ENCODE measurements at regions not wholly inside any gene's neighbourhood (a gene's known extent, or its start where the extent isn't known, plus 50 kb on each side); places are given as distances from the start of the nearest gene placed in this dataset.

GRCh38 chr9:93828331-93829097 lies 126.6 kb downstream of the BARX1 start:
- H3K4me1 ChIP-seq (ENCODE audit: control insufficient read depth in 1 of 2, low read depth in 2 of 2) = peaks cover 0 to 22% of the 10 kb centered on the region in 2 donors
- no peaks in the 10 kb centered on the region for H3K36me3 ChIP-seq
- no peaks in the 10 kb centered on the region for H3K9me3 ChIP-seq
- TF ChIP-seq CTCF (IDR thresholded peaks at IDR 0.05) = no peak
- H3K27ac ChIP-seq = no peak overlapping the region
- H3K4me3 ChIP-seq = peak overlapping the region; percentile 76
- no peaks in the 10 kb centered on the region for H3K27me3 ChIP-seq (replicated peaks; ENCODE audit: insufficient read depth)
- DNase-seq (ENCODE audit: low spot score) (no peak), ATAC-seq (ENCODE audit: insufficient number of reproducible peaks, low FRiP score, low read depth) (no peak)

GRCh38 chr9:93827545-93828330 lies 127.4 kb downstream of the BARX1 start:
- peak overlapping the region; percentile 76 for H3K4me3 ChIP-seq
- no peaks in the 10 kb centered on the region for H3K27me3 ChIP-seq (replicated peaks; ENCODE audit: insufficient read depth)
- ATAC-seq (ENCODE audit: insufficient number of reproducible peaks, low FRiP score, low read depth) = peak; percentile 57
- no peaks in the 10 kb centered on the region for H3K9me3 ChIP-seq
- peak; percentile 87 for TF ChIP-seq CTCF (IDR thresholded peaks at IDR 0.05)
- H3K4me1 ChIP-seq (ENCODE audit: control insufficient read depth in 1 of 2, low read depth in 2 of 2) = peaks cover 0 to 22% of the 10 kb centered on the region in 2 donors
- H3K27ac ChIP-seq = no peak overlapping the region
- no peak for DNase-seq (ENCODE audit: low spot score)
- no peaks in the 10 kb centered on the region for H3K36me3 ChIP-seq

- DNase-seq (ENCODE audit: low spot score) (no peak), ATAC-seq (ENCODE audit: insufficient number of reproducible peaks, low FRiP score, low read depth) (no peak)
- Histone ChIP-seq H3K27ac (no peak overlapping the region), H3K27me3 (replicated peaks; ENCODE audit: insufficient read depth) (no peaks in the 10 kb centered on the region), H3K4me1 (ENCODE audit: control insufficient read depth in 1 of 2, low read depth in 2 of 2) (peaks cover 0 to 22% of the 10 kb centered on the region in 2 donors), H3K9me3 (no peaks in the 10 kb centered on the region), H3K36me3 (no peaks in the 10 kb centered on the region), H3K4me3 (peak overlapping the region; percentile 76)
- TF ChIP-seq CTCF (IDR thresholded peaks at IDR 0.05) = no peak
Measured at GRCh38 chr9:93826905-93827544, 128.1 kb downstream of the BARX1 start.

- TF ChIP-seq CTCF (IDR thresholded peaks at IDR 0.05) = no peak
- ATAC-seq (ENCODE audit: insufficient number of reproducible peaks, low FRiP score, low read depth) = no peak
- H3K27me3 ChIP-seq (replicated peaks; ENCODE audit: insufficient read depth) = no peaks in the 10 kb centered on the region
Measured at GRCh38 chr9:93826209-93826608, 128.9 kb downstream of the BARX1 start.

More at GRCh38 chr9:93826209-93826608, 128.9 kb downstream of the BARX1 start:
- DNase-seq (ENCODE audit: low spot score) = no peak
- Histone ChIP-seq H3K36me3 (no peaks in the 10 kb centered on the region), H3K4me3 (no peak overlapping the region), H3K4me1 (ENCODE audit: control insufficient read depth in 1 of 2, low read depth in 2 of 2) (peaks cover 0 to 22% of the 10 kb centered on the region in 2 donors), H3K9me3 (no peaks in the 10 kb centered on the region), H3K27ac (no peak overlapping the region)
